Transverse colon (tissue), 4 donors: ENCODE measurements at regions not wholly inside any gene's neighbourhood (a gene's known extent, or its start where the extent isn't known, plus 50 kb on each side); places are given as distances from the start of the nearest gene placed in this dataset.

Experiments
- DNase-seq: peaks from one replicate; pipeline ENCODE4 v3.0.0-alpha.2; 2019
- H3K27ac ChIP-seq, 4 donors: fragments of 200-600 bp; sonication (generic); 2 replicates each; pipeline ENCODE4 v1.5.1; 2016 to 2018; ENCODE audit warnings: inconsistent platforms in 4 of 4
- H3K27me3 ChIP-seq: fragments of 200-600 bp; sonication (generic); 2 replicates; pipeline ENCODE4 v1.5.1; 2017; ENCODE audit warnings: inconsistent platforms
- H3K36me3 ChIP-seq, 4 donors: fragments of 200-600 bp; sonication (generic); 2 replicates each; pipeline ENCODE4 v1.5.1; 2017 to 2019; ENCODE audit warnings: inconsistent platforms in 4 of 4
- H3K4me1 ChIP-seq, 4 donors: fragments of 200-600 bp; sonication (generic); 2 replicates each; pipeline ENCODE4 v1.5.1; 2017 to 2020; ENCODE audit warnings: inconsistent platforms in 4 of 4
- H3K4me3 ChIP-seq, 4 donors: fragments of 200-600 bp; sonication (generic); 1 replicate in 1 of 4; 2 replicates in 3 of 4; pipeline versions ENCODE4 v1.5.1 to v1.6.1; 2017 to 2019; ENCODE audit warnings: inconsistent platforms in 4 of 4
- H3K9me3 ChIP-seq, 2 donors: fragments of 200-600 bp; sonication (generic); 2 replicates each; pipeline ENCODE4 v1.5.1; 2017 to 2019; ENCODE audit warnings: inconsistent platforms in 2 of 2
- EP300 ChIP-seq: sonication (generic); formaldehyde crosslinking; IDR thresholded peaks from one replicate; pipeline ENCODE4 v1.6.1; 2017; ENCODE audit warnings: antibody characterized with exemption, low read depth
- POLR2A ChIP-seq: fragments of 450-650 bp; IDR thresholded peaks from one replicate; pipeline ENCODE4 v1.6.1; 2016; ENCODE audit warnings: antibody characterized with exemption, mild to moderate bottlenecking, moderate library complexity
- POLR2AphosphoS5 ChIP-seq, 3 donors: sonication (generic); formaldehyde crosslinking; IDR thresholded peaks; one replicate each; pipeline ENCODE4 v1.6.1; 2016; ENCODE audit warnings: antibody characterized with exemption in 3 of 3
- WGBS, 2 donors: methylation state at CpG; one replicate each; pipeline ENCODE4 v1.1.5; 2018; ENCODE audit warnings: low coverage in 1 of 2; 5-methylcytosine and 5-hydroxymethylcytosine counted together
- in situ Hi-C, 4 donors: fragments of 200-750 bp; cut with MboI; loops; one replicate each; pipeline versions ENCODE4 v1.15.0 to v1.15.1; 2017; ENCODE audit warnings: low sequenced_read_pairs in 3 of 4, low pct_ligation_motif_present in 1 of 4, low pct_unique_long_range_greater_than_20kb in 1 of 4
- intact Hi-C: fragments of 100-400 bp; cut with DNase I; formaldehyde crosslinking; loops from one replicate; pipeline ENCODE4 v1.15.1; 2023; ENCODE audit warnings: low total_unique reads
- TF ChIP-seq, protein P1 (sequence below), 5 experiments: fragments of 200-600 bp in 3 of 5; fragments of 450-650 bp in 2 of 5; sonication (generic) in 3 of 5; IDR thresholded peaks; 1 replicate in 2 of 5; 2 replicates in 3 of 5; pipeline ENCODE4 v1.5.1; 2016 to 2017; ENCODE audit warnings: antibody characterized with exemption in 5 of 5, inconsistent platforms in 3 of 5, mild to moderate bottlenecking in 2 of 5, moderate library complexity in 1 of 5

DNA sequence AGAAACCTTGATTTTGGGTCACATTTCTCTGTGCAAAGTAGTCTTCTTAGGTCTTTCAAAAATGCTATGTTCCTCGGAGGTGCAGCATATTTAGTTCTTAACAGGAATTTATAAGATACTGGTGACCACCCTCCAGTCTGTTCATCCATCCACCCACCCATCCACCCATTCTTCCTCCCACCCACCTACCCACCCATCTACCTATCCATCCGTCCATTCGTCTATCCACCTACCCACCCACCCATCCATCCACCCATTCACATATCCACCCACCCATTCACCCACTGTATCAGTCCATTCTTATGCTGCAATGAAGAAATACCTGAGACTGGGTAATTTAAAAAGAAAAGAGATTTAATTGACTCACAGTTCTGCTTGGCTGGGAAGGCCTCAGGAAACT is 74.9 kb downstream of the KCTD15 start:
- H3K4me1 ChIP-seq: peaks cover 0 to 11% (median 4%) of the 10 kb centered on the region in 4 donors
- 75 to 83% methylated on average over 1 to 3 of the region's 3 CpGs for WGBS, 2 donors
- DNase-seq: no peak
- TF ChIP-seq, protein P1, sequence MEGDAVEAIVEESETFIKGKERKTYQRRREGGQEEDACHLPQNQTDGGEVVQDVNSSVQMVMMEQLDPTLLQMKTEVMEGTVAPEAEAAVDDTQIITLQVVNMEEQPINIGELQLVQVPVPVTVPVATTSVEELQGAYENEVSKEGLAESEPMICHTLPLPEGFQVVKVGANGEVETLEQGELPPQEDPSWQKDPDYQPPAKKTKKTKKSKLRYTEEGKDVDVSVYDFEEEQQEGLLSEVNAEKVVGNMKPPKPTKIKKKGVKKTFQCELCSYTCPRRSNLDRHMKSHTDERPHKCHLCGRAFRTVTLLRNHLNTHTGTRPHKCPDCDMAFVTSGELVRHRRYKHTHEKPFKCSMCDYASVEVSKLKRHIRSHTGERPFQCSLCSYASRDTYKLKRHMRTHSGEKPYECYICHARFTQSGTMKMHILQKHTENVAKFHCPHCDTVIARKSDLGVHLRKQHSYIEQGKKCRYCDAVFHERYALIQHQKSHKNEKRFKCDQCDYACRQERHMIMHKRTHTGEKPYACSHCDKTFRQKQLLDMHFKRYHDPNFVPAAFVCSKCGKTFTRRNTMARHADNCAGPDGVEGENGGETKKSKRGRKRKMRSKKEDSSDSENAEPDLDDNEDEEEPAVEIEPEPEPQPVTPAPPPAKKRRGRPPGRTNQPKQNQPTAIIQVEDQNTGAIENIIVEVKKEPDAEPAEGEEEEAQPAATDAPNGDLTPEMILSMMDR (IDR thresholded peaks at IDR 0.05): no peak
- TF ChIP-seq EP300: no peak
- TF ChIP-seq POLR2A: no peak
- no peak for TF ChIP-seq POLR2AphosphoS5 (IDR thresholded peaks at IDR 0.05)
- no peaks in the 10 kb centered on the region for H3K36me3 ChIP-seq
- in situ Hi-C loops: no loop called here
- H3K27me3 ChIP-seq: peaks cover 8% of the 10 kb centered on the region
- H3K9me3 ChIP-seq: no peaks in the 10 kb centered on the region
- intact Hi-C loops: no loop called here
- no peak overlapping the region for H3K27ac ChIP-seq
- H3K4me3 ChIP-seq: no peak overlapping the region

DNA sequence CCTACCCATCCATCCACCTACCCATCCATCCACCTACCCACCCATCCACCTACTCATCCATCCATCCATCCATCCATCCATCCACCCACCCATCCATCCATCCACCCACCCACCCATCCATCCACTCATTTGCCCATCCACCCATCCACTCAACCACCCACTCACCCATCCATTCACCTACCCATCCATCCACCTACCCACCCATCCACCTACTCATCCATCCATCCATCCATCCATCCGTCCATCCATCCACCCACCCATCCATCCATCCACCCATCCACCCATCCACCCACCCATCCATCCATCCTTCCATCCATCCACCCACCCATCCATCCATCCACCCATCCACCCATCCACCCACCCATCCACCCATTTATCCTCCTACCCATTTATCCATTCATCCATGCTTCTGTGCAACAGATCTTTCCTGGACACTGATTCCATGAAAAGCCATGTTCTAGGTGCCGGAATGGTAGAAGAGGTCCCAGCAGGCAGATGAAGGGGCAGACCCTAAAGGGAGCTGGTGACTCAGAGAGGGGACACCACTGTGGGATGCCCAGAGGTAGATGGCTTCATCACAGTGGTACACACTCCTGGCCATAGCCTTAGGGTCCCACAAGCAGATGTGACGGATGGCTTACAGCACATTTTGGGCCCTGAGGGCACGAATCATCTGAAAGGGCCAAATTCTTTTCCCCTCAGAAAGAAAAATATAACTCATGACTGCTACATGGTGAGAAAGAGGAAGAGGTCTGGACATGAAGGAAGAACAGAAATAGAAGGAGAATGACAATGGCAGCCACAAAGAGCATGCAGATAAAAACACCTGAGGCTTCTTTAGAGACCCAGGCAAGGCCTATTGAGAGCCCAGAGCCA is 76.0 kb downstream of the KCTD15 start:
- intact Hi-C loops: no loop called here
- no peak overlapping the region for H3K4me3 ChIP-seq
- in situ Hi-C loops: no loop called here
- no peak for DNase-seq
- H3K9me3 ChIP-seq: no peaks in the 10 kb centered on the region
- 80 to 89% methylated on average over 1 to 4 of the region's 4 CpGs for WGBS, 2 donors
- H3K27ac ChIP-seq: no peak overlapping the region
- H3K27me3 ChIP-seq: peaks cover 5% of the 10 kb centered on the region
- no peaks in the 10 kb centered on the region for H3K36me3 ChIP-seq
- no peak for TF ChIP-seq POLR2AphosphoS5 (IDR thresholded peaks at IDR 0.05)
- H3K4me1 ChIP-seq: peaks cover 0 to 10% (median 4%) of the 10 kb centered on the region in 4 donors

DNA sequence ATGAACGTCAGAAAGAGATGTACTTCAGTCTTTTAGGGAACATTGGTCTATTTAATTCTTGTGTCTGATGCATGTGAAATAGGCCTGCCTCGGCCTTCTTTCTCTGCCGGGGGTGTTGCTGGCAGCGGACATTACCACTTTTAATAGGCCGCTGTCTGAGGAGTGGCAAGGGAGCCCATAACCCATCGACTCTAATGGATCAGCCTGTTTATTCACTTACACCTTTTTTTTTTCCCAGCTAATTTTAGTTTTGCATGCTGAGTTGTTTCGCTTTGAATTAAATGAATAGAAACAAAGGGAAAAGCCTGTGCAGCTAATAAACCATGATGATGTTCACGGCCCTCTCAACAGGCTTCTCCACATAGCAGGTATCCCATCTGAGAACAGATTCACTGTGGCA is 78.4 kb downstream of the KCTD15 start:
- H3K27me3 ChIP-seq: no peaks in the 10 kb centered on the region
- in situ Hi-C loops: no loop called here
- no peaks in the 10 kb centered on the region for H3K36me3 ChIP-seq
- no peak for DNase-seq
- intact Hi-C loops: no loop called here
- no peaks in the 10 kb centered on the region for H3K9me3 ChIP-seq
- no peak overlapping the region for H3K27ac ChIP-seq
- TF ChIP-seq EP300 (no peak), POLR2AphosphoS5 (IDR thresholded peaks at IDR 0.05) (no peak), POLR2A (no peak)
- TF ChIP-seq, protein P1 (IDR thresholded peaks at IDR 0.05): no peak
- H3K4me3 ChIP-seq: no peak overlapping the region
- 70 to 78% methylated on average over 8 of the region's 8 CpGs for WGBS, 2 donors
- no peaks in the 10 kb centered on the region for H3K4me1 ChIP-seq

DNA sequence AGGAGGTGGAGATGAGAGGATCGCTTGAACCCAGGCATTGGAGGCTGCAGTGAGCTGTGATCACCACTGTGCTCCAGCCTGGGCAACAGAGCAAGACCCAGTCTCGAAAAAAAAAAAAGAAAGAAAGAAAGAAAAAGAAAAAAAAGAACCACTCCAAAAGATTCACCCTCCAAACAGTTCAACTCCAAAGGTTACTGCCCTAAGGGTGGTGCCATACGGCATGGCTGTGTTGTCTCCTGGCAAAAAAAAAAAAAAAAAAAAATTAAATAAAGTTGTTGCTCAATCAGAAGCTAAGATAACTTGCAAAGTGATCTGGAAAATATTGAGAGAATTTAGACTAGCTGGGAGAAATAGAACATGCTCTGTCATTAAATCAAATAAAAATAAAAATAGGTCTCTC is 79.5 kb downstream of the KCTD15 start:
- no peak overlapping the region for H3K4me3 ChIP-seq
- no peaks in the 10 kb centered on the region for H3K36me3 ChIP-seq
- WGBS, 2 donors: 64% methylated on average over 2 to 3 of the region's 3 CpGs
- no peak for DNase-seq
- H3K9me3 ChIP-seq: no peaks in the 10 kb centered on the region
- no peaks in the 10 kb centered on the region for H3K4me1 ChIP-seq
- in situ Hi-C loops (no loop called here), intact Hi-C loops (no loop called here)
- H3K27me3 ChIP-seq: no peaks in the 10 kb centered on the region
- H3K27ac ChIP-seq: no peak overlapping the region
- TF ChIP-seq POLR2AphosphoS5 (IDR thresholded peaks at IDR 0.05) (no peak), POLR2A (no peak)
- TF ChIP-seq, protein P1 (IDR thresholded peaks at IDR 0.05): no peak
